Liver (tissue), 8 donors: ENCODE measurements at regions not wholly inside any gene's neighbourhood (a gene's known extent, or its start where the extent isn't known, plus 50 kb on each side); places are given as distances from the start of the nearest gene placed in this dataset.

Source experiments
- DNase-seq: peaks from one replicate; pipeline ENCODE4 v3.0.0-alpha.2; 2017; ENCODE audit warnings: low spot score
- H3K27ac ChIP-seq, 2 donors: one replicate each; pipeline ENCODE4 v1.7.0; 2013; ENCODE audit warnings: inconsistent platforms in 2 of 2, low read length in 2 of 2, control low read depth in 1 of 2, low read depth in 1 of 2, mild to moderate bottlenecking in 1 of 2
- H3K27me3 ChIP-seq, 4 donors: one replicate each; pipeline versions ENCODE4 v1.6.1 to v1.7.0; 2013; ENCODE audit warnings: low read length in 3 of 4, inconsistent platforms in 1 of 4, mild to moderate bottlenecking in 1 of 4, moderate library complexity in 1 of 4; ENCODE audit not compliant: control insufficient read depth in 4 of 4, insufficient read depth in 4 of 4
- H3K36me3 ChIP-seq, 4 donors: one replicate each; pipeline versions ENCODE4 v1.6.1 to v1.7.0; 2013; ENCODE audit warnings: low read length in 3 of 4, mild to moderate bottlenecking in 3 of 4, low read depth in 1 of 4, moderate library complexity in 1 of 4; ENCODE audit not compliant: control insufficient read depth in 4 of 4, insufficient read depth in 3 of 4
- H3K4me1 ChIP-seq, 4 donors: one replicate each; pipeline versions ENCODE4 v1.6.1 to v1.7.0; 2013; ENCODE audit warnings: low read length in 3 of 4, mild to moderate bottlenecking in 3 of 4, moderate library complexity in 1 of 4; ENCODE audit not compliant: control insufficient read depth in 4 of 4, insufficient read depth in 4 of 4
- H3K4me3 ChIP-seq, 3 donors: one replicate each; pipeline versions ENCODE4 v1.6.1 to v1.7.0; 2013; ENCODE audit warnings: low read length in 3 of 3, control low read depth in 1 of 3, low read depth in 1 of 3, mild to moderate bottlenecking in 1 of 3
- H3K9ac ChIP-seq, 2 donors: one replicate each; pipeline ENCODE4 v1.7.0; 2013; ENCODE audit warnings: low read length in 2 of 2, mild to moderate bottlenecking in 2 of 2, moderate library complexity in 2 of 2, control low read depth in 1 of 2, low read depth in 1 of 2
- H3K9me3 ChIP-seq, 4 donors: one replicate each; pipeline versions ENCODE4 v1.6.1 to v1.7.0; 2013; ENCODE audit warnings: low read length in 3 of 4; ENCODE audit not compliant: control insufficient read depth in 4 of 4
- CTCF ChIP-seq: fragments of 150-350 bp; IDR thresholded peaks from 2 replicates; pipeline ENCODE4 v1.5.1; 2017; ENCODE audit warnings: improper control_type of control experiment, low read depth, low read length; ENCODE audit not compliant: missing input control
- EGR1 ChIP-seq, 2 donors: IDR thresholded peaks; 2 replicates each; pipeline ENCODE4 v1.6.1; 2016 to 2018; ENCODE audit warnings: antibody characterized with exemption in 2 of 2, low read depth in 2 of 2
- FOXA1 ChIP-seq: IDR thresholded peaks from 2 replicates; pipeline ENCODE4 v1.6.1; 2016; ENCODE audit warnings: antibody characterized with exemption
- FOXA2 ChIP-seq: IDR thresholded peaks from 2 replicates; pipeline ENCODE4 v1.6.1; 2016; ENCODE audit warnings: antibody characterized with exemption
- GABPA ChIP-seq, 2 donors: IDR thresholded peaks in 1 of 2; conservative IDR thresholded peaks in 1 of 2; 2 replicates each; pipeline ENCODE4 v1.6.1; 2016; ENCODE audit warnings: antibody characterized with exemption in 2 of 2, mild to moderate bottlenecking in 1 of 2, moderate library complexity in 1 of 2
- HNF4A ChIP-seq, 2 donors: conservative IDR thresholded peaks; 2 replicates each; pipeline ENCODE4 v1.6.1; 2016; ENCODE audit warnings: antibody characterized with exemption in 2 of 2, mild to moderate bottlenecking in 2 of 2
- HNF4G ChIP-seq: IDR thresholded peaks from 2 replicates; pipeline ENCODE4 v1.6.1; 2016; ENCODE audit warnings: antibody characterized with exemption
- JUND ChIP-seq, 2 donors: IDR thresholded peaks; 2 replicates each; pipeline ENCODE4 v1.6.1; 2016; ENCODE audit warnings: antibody characterized with exemption in 2 of 2
- MAX ChIP-seq: IDR thresholded peaks from 2 replicates; pipeline ENCODE4 v1.6.1; 2016; ENCODE audit warnings: antibody characterized with exemption
- NR2F2 ChIP-seq: IDR thresholded peaks from 2 replicates; pipeline ENCODE4 v1.6.1; 2016; ENCODE audit warnings: antibody characterized with exemption
- RAD21 ChIP-seq, 2 donors: IDR thresholded peaks; 2 replicates each; pipeline ENCODE4 v1.6.1; 2016; ENCODE audit warnings: antibody characterized with exemption in 2 of 2, mild to moderate bottlenecking in 2 of 2
- REST ChIP-seq: IDR thresholded peaks from 2 replicates; pipeline ENCODE4 v1.6.1; 2016; ENCODE audit warnings: antibody characterized with exemption, mild to moderate bottlenecking
- RXRA ChIP-seq, 2 donors: IDR thresholded peaks; 2 replicates each; pipeline ENCODE4 v1.6.1; 2017 to 2018; ENCODE audit warnings: antibody characterized with exemption in 2 of 2, mild to moderate bottlenecking in 1 of 2
- SP1 ChIP-seq: IDR thresholded peaks from 2 replicates; pipeline ENCODE4 v1.6.1; 2018; ENCODE audit warnings: antibody characterized with exemption, mild to moderate bottlenecking
- TAF1 ChIP-seq: conservative IDR thresholded peaks from 2 replicates; pipeline ENCODE4 v1.6.1; 2016; ENCODE audit warnings: antibody characterized with exemption, mild to moderate bottlenecking
- YY1 ChIP-seq: IDR thresholded peaks from 2 replicates; pipeline ENCODE4 v1.6.1; 2016; ENCODE audit warnings: antibody characterized with exemption, mild to moderate bottlenecking
- WGBS: extraction: QIAGEN DNeasy Blood & Tissue Kit; methylation state at CpG from one replicate; pipeline ENCODE4 v1.1.7; 2013; 5-methylcytosine and 5-hydroxymethylcytosine counted together
- TF ChIP-seq, protein P1 (sequence below): IDR thresholded peaks from 2 replicates; pipeline ENCODE4 v1.6.1; 2016; ENCODE audit warnings: antibody characterized with exemption
- TF ChIP-seq, protein P2 (sequence below): IDR thresholded peaks from 2 replicates; pipeline ENCODE4 v1.6.1; 2016; ENCODE audit warnings: antibody characterized with exemption
- donor health status: healthy.
- donor health status: healthy.
- donor health status: healthy.
- donor health status: healthy.
- donor health status: healthy.

DNA sequence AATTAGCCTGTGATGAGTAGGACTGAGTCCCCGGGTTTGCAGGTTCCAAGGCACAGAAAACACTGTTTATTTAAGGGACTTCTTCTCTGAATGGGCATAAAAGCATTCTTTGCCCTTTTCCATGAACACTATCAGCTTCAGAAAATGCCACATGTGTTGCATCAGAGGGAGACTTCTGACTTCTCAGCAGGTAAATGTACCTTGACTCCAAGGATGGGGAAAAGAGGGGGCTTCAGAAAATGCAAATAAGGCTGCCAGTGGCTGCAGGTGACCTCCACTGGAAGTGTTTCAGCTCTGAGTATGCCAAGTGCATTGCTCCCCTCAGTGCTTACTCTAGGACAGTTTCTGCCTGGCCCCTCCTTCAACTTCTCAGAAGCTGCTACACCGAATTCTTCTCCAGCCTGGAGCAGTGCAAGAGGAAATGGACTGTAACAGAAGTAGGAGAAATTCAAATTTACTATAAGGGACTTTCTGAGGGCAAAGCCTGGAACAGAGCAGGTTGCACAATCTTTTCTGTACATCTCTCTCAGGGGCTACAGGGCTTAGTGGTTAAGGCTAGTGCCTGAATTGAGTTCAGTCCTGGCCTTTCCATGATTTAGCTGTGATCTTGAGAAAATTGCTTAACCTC lies 233.2 kb downstream of the PTTG2 start:
- H3K27ac ChIP-seq, result no peak overlapping the region
- TF ChIP-seq FOXA1, result no peak
- no peaks in the 10 kb centered on the region for H3K4me1 ChIP-seq
- peaks cover 0 to 3% (median 0%) of the 10 kb centered on the region in 4 donors for H3K36me3 ChIP-seq
- peaks cover 0 to 7% (median 2%) of the 10 kb centered on the region in 4 donors for H3K9me3 ChIP-seq
- 66% methylated on average over 2 of the region's 2 CpGs for WGBS
- no peak overlapping the region for H3K9ac ChIP-seq
- no peak overlapping the region for H3K4me3 ChIP-seq
- H3K27me3 ChIP-seq, result no peaks in the 10 kb centered on the region
- no peak for DNase-seq

DNA sequence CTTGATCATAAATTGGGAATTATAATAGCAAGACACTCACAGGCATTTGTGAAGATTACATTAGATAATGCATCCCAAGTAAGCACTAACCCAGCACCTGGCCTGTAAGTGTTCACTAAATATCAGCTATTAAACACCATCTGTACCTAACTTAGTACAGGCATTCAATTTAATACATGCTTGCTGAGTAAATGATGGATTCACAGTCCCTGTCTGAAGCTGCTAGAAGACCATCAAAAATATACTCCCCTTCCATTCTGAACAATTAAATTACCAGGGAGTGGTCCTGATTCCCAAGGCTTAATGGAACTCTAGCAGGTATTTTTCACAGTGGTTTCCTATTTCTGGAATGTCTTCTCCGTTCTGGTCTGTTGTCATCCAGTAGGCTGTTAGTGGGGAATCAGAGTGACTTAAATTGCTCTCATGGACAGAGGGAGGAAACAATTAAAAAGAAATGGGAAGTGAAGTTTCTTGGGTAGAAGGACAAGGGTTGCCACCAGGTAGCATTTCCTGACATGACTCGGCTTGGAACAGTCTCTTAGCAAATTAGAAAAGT lies 233.9 kb downstream of the PTTG2 start:
- WGBS, result 84% methylated on average over 2 of the region's 2 CpGs
- Histone ChIP-seq H3K4me3 (no peak overlapping the region), H3K4me1 (no peaks in the 10 kb centered on the region), H3K27ac (no peak overlapping the region), H3K27me3 (no peaks in the 10 kb centered on the region), H3K9ac (no peak overlapping the region), H3K36me3 (peaks cover 0 to 3% (median 0%) of the 10 kb centered on the region in 4 donors), H3K9me3 (peaks cover 0 to 7% (median 2%) of the 10 kb centered on the region in 4 donors)
- TF ChIP-seq, protein P1, sequence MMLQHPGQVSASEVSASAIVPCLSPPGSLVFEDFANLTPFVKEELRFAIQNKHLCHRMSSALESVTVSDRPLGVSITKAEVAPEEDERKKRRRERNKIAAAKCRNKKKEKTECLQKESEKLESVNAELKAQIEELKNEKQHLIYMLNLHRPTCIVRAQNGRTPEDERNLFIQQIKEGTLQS, result no peak
- TF ChIP-seq MAX (no peak), HNF4A (conservative IDR thresholded peaks at IDR 0.05) (no peak), FOXA2 (no peak), SP1 (no peak), CTCF (no peak), JUND (IDR thresholded peaks at IDR 0.05) (no peak), GABPA (IDR thresholded peaks at IDR 0.05 in 1 of 2, conservative IDR thresholded peaks at IDR 0.05 in 1 of 2) (no peak), EGR1 (IDR thresholded peaks at IDR 0.05; ENCODE audit: low read depth in 2 of 2) (no peak), REST (no peak), YY1 (no peak), RXRA (IDR thresholded peaks at IDR 0.05) (no peak), NR2F2 (no peak), HNF4G (no peak), RAD21 (IDR thresholded peaks at IDR 0.05) (no peak), FOXA1 (no peak), TAF1 (no peak)
- TF ChIP-seq, protein P2, sequence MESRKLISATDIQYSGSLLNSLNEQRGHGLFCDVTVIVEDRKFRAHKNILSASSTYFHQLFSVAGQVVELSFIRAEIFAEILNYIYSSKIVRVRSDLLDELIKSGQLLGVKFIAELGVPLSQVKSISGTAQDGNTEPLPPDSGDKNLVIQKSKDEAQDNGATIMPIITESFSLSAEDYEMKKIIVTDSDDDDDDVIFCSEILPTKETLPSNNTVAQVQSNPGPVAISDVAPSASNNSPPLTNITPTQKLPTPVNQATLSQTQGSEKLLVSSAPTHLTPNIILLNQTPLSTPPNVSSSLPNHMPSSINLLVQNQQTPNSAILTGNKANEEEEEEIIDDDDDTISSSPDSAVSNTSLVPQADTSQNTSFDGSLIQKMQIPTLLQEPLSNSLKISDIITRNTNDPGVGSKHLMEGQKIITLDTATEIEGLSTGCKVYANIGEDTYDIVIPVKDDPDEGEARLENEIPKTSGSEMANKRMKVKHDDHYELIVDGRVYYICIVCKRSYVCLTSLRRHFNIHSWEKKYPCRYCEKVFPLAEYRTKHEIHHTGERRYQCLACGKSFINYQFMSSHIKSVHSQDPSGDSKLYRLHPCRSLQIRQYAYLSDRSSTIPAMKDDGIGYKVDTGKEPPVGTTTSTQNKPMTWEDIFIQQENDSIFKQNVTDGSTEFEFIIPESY, result no peak
- DNase-seq, result no peak
